ENCODE measurements at regions not wholly inside any gene's neighbourhood (a gene's known extent, or its start where the extent isn't known, plus 50 kb on each side); places are given as distances from the start of the nearest gene placed in this dataset.
"Not testable (repeated sequence)": the region's sequence is repeated elsewhere in the genome, so short reads cannot be mapped to it uniquely, and the experiment has no call there.

DNA sequence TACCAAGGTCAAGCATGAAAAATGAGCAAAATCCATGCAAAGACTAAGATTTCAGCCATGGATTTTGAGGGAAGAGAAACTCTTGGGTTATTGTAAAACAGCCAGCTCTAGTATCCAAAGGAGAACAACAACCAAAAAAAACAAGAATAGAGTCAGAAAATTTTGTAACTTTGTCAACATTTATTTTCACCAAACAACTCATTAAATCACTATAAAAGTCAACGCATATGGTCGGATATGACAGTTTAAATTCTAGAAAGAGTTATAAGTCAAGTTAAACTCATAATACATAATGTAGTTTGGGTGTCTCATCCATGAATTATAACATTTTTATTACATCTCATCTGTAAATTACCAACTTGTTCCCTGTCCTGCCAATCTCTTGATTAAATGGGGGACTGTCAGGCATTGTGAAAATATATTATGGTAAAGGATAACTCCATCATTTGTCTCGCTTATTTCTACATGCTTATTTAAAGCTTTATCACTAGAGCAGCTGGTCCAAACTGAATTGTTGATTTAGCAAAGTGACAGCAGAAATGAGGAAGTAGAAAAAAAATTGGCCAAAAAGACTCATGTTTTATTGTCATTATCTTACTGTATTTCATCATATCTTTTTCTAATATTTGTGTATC lies 224.8 kb upstream of the NOCT start:
- no peak for DNase-seq

DNA sequence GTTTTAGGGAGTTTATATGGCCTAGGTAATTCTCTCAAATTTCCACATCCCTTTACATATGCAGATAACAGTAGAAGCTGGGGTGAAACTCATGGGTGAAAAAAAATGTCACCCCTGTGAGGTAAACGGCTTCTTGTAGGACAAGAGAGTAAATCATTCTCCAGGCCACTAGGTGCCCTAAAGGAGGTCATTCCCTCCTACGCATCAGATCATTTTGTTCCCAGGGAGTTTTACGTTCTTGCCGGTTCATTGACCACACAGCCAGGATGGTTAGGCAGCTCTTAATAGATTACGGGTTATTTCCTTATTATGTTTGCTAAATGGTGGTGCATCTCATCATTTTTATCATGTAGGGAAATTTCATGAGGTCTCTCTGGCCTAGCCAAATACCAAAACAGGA lies 225.8 kb upstream of the NOCT start:
- no peak for DNase-seq

DNA sequence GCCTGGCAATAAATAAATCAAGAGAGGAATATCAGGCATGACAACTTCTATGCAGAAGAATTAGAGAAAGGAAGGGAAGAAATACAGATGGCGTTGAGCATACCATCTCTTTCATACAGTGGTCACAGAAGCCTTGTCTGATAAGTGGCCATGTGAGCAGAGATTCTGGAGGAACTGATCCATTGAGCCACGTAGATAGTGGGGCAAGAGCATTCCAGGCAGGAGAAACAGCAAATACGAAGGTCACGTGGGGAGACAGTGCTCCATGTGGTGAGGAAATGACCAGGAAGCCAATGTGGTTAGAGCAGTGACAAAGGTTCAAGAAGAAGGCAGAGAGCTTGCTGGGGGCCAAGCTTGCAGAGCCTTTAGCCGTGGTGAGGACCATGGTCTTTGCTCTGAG lies 226.7 kb upstream of the NOCT start:
- no peak for DNase-seq

DNA sequence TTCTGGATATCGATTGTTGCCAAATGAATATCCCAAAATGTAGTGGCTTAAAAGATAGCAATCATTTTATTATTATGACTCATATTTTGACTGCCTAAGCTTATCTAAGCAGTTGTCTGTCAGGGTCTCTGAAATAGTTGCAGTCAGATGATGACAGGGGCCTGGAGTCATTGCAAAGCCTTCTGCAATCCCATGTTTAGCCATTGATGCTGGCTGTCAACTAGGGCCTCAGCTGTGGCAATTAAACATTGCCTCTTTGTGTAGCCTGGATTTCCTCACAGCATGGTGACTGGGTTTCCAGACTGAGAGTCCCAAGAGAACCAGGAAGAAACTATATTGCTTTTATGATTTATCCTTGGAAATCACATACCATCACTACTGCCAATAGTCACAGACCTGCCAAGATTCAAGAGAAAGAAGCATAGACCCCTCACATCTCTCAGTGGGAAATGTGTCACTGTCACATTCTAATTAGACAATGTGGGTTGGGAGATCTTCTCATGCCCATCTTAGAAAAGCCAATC lies 227.3 kb upstream of the NOCT start:
- no peak for DNase-seq

DNA sequence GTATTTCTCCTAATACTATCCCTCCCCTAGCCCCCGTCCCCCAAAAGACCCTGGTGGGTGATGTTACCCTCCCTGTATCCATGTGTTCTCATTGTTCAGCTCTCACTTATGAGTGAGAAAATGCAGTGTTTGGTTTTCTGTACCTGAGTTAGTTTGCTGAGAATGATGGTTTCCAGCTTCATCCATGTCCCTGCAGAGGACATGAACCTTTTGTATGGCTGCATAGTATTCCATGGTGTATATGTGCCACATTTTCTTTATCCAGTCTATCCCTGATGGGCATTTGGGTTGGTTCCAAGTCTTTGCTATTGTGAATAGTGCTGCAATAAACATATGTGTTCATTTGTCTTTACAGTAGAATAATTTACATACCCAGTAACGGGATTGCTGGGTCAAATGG lies 235.8 kb upstream of the NOCT start:
- not testable (repeated sequence) for DNase-seq

DNA sequence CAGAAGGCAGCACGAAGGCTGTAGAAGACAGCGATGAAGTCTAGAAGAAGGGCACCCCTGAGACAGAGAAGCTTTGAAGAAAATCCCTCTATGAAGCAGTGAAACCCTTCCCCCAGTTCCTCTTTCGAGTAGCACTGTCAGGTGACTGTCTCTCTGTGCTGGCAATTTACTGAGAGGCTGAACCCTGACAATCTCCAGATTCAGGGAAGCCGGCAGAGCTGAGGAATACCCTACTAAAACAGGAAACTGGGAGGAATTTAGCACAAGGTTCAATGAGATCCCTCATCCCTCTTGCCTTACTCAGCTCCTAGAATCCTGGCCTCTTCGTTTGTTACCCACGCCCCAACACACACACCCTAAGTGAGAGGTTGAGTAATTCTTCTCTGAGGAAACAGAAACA lies 239.7 kb upstream of the NOCT start:
- DNase-seq = no peak

DNA sequence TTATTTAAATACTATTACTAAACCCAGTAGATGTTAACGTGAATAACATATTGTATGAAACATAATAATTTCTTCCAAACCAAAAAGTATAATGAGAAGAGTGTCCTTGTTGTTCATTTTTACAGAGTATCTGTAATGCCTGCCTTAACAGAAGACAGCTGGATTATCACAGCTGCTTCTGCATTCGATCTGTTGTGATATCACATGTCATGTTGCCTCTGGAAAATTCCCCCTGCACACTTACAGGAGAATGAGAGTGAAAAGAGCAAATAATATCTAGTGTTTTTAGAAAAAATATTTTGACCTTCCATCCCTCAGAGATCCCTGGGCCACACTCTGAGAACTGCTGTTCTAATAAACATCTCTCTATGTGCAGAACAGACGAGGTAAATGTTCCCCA lies 240.1 kb upstream of the NOCT start:
- no peak for DNase-seq

DNA sequence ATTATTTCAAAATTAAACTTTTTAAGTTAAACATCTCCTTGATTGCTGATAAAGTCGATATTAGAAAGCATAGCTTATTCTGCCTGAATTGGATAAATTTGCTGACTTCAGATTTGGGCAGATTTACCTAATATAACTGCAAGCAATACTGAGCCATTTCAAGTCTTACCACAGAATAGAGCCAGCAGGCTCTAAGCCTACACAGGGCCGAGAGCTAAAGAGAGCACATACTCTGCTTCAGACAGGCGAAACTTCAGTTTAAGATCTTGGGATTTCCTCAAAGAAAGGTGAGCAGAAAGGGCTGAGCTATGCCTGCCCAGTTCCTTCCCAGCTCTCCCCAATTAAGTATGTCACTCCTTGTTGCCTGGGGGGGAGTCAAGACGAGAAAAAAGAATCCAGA lies 240.6 kb upstream of the NOCT start:
- no peak for DNase-seq

DNA sequence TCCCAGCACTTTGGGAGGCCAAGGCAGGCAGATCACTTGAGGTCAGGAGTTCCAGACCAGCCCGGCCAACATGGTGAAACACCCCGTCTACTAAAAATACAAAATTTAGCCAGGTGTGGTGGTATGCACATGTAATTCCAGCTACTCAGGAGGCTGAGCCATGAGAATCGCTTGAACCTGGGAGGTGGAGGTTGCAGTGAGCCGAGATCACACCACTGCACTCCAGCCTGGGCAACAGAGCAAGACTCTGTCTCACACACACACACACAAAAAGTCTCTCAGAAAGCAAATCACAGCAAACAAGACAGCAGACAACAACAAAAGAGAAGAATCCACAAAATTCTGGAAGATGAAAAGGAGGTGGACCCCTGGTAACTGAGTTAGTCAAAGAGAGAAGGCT lies 241.5 kb upstream of the NOCT start:
- DNase-seq = not testable (repeated sequence)

DNA sequence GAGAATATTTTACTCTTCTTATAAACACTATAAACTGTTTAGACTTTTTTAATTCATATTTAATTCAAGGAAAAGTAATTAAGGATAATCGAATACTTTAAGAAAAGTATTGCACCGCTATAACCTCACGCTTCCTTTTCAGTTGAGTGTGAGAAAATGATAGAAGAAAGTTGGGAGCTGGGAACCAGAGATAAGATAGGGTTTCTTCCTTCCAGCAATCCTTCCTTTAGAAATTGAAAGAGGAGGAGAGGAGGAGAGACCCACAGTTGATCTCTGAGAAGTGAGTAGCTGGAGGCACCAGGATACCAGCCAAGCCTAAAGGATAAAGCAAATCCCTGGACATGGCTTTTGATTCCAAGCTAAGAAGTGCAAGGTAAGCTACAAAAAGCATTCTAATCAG lies 242.3 kb upstream of the NOCT start:
- no peak for DNase-seq

DNA sequence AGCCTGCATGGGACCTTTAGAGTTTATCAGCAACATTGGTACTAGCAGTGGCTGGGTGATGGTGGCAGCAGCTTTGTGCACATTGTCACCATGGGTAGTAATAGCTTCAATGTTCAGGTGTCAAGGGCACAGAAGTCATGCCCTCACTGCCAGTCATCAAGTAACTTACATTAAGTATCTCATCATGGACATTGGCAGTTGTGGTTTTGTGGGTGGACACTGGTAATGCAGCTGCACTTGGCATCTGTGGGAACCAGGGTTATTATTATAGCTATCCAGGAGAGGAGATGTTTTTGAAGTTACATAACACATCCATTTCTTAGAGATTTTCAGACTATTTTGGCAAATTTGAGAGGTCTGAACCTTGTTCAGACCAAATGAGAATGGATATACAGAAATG lies 243.2 kb upstream of the NOCT start:
- no peak for DNase-seq

DNA sequence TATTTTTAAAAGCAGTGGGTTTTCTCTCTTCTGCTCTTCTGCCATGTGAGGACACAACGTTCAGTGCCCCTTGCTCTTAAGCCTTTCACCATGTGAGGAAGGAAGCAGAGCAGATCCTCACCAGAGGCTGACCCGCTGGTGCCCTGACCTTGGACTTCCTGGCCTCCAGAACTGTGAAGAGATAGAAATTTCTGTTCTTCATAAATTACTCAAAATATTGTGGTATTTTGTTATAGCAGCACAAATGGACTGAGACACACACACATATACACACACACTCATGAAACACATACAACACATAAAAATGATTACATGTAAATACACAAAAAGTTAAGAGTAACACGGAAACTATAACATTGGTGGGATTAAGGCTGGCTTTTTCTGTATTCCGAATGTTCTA lies 244.8 kb upstream of the NOCT start:
- DNase-seq = no peak

DNA sequence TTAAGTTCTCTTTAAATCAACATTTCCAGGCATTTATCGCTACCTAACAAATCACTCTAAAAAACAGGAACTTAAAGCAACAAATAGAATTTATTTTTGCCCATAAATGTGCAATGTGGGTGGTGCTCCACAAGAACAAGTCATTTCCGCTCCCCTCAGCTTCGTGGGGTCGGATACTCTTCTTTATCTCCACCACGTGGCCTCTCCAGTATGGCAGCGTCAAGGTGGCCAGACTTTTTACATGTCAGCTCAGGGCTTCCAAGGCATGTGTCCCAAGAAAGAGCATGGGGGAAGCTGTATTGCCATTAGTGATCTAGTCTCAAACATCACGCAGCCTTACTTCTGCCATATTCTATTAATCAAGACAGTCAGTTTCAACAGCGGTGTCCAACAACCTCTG lies 249.2 kb upstream of the NOCT start:
- no peak for DNase-seq

DNA sequence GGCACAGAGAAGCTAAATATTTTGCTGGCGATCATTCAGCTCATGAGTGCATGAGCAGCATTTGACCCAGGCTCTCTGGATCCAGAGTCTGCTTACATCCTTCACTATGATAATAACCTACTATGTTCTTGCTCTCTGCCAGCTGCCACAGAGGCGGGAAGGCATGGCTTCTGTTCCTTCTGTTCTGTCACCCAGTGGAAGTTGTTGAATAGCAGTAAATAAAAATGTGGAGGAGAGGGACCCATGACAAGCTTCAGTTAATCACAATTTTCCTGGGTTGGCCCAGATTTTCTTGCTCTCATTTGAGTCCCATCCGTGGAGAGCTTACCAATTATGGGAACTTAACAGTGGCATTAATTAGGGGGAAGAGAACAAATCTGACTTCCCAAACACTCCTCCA lies 250.1 kb upstream of the NOCT start:
- DNase-seq = no peak

DNA sequence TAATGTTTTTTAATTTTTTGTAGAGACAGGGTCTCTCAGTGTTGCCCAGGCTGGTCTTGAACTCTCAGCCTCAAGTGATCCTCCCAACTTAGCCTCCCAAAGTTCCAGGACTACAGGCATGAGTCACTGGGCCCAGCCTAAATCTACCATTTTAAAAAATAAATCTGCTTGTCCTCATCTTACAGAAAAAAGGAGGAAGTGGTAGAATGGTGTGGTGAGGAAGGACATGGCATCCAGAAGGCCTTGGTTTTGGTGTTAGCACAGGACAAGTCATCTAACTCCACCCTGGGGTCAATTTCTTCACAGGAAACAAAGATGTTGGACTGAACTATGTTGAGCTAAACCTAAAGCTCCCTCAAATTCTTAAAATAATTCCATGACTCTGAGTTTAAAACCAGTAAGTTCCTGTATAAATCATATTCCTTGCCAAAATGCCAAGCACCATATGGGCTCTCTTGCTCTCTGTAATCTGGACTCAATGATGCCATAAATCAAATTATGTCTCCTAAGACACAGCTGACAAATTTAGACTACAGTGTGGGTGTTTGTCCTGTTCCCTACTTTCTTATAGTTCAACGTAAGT lies 253.9 kb upstream of the NOCT start:
- DNase-seq = no peak

DNA sequence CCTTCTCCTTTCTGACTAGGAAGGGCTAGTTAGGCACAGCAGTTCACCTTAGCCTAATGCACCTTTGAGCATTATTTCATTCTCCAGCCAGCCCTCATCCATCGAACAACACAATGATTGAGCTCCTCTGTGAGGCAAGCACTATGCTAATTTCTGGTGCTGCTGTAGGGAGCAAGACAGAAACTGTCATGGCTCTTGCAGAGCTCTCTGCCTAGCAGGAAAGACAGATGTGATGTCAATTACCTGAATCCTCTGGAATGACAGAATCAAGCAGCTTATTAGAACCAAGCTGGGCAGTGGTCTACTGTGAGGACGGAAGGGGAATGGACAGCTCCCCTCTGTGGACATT lies 256.1 kb upstream of the NOCT start:
- no peak for DNase-seq

DNA sequence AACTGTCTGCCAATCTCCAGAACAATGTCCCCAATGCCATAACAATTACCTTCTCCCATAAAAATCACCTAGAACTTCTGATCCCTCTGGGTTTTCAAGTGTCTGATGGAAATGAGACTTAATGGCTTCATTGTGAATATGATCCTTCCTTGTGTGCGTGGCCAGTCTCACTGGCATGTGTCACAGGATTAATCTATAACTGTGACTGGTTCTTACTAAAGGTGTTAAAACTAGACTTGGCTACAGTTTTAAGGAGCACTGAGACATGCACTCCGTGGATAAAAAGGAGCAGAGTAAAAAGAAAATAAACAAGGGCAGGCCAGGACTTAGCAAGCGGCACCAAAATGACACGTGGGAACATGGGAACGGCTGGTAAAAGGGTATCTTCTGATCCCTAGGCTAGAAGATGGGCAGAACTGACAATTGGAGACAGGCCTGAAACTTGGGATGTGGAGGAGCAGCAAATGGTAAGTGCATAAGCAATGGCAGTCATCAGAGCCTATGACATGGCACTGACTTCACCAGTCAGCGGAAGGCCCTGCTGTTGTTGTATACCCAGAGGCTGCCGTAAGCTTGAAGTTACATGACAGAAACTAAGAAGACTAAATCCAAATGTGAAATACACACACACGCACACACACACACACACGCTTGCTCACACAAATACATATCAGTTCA lies 256.6 kb upstream of the NOCT start:
- DNase-seq = no peak

DNA sequence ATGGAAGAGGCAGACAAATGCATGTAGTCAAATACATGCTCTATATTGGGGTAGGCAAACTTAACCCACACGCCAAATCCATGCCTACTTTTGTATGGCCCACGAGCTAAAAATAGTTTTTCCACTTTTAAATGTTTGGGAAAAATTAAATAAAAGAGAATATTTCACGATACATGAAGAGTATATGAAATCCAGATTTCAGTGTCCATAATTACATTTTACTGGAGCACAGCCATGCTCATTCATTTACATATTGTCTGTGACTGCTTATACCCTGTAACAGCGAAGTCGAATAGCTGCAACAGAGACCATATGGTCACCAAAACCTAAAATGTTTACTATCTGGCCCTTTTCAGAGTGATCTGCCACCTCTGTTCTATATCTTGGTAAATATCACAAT lies 257.4 kb upstream of the NOCT start:
- no peak for DNase-seq

DNA sequence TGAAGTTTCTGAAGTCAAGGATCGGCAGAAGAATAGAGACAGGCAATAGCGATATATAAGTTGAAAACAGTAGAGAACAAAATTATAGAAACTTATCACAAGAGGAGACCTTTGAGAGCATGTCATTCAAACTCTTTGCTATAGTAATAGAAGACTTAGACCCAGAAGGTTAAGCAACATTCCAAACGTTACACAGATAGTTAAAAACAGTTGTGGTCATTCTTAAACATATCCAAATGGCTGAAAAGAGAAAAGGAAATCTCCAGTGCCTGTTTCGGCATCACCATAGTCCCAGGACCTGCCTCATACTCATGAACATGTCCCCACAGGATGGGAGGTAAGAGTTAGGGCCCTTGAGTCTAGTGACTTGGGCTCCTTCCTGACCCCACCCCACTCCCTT lies 258.1 kb upstream of the NOCT start:
- DNase-seq = no peak

DNA sequence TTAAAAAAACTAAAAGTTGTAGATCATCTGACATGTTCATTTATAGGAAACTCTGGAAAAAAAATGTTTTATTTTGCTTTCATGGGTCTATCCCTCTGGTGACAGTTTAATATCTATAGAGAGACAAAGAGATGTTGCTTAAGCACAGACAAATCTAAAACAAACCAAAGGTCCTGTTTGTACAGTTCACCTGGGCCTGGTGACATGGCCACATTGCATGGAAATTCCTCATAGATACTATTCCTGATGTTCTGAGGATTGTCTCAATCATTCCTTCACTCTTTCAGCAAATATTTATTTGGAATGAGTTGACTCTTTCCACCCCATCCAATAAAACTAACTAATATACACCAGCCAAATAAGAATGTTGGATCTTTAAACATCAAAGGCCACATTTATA lies 259.1 kb upstream of the NOCT start:
- DNase-seq = no peak

DNA sequence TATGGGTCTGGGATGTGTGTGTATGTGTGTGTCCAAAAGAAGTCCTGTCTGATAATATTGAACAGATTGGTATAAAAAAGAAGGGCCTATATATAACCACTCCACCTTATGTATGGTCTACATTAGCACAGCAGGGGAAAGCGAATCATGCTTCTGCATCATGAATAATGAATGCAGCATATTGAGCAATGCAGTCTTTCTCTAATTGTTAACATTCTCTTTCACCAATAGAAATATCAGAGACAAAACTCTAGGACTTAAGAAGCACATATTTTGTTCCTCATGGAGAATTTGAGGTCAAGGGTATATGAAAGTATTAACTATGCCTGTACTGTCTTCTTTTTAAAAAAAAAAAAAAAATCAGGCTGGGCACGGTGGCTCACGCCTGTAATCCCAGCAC lies 264.3 kb upstream of the NOCT start:
- no peak for DNase-seq

DNA sequence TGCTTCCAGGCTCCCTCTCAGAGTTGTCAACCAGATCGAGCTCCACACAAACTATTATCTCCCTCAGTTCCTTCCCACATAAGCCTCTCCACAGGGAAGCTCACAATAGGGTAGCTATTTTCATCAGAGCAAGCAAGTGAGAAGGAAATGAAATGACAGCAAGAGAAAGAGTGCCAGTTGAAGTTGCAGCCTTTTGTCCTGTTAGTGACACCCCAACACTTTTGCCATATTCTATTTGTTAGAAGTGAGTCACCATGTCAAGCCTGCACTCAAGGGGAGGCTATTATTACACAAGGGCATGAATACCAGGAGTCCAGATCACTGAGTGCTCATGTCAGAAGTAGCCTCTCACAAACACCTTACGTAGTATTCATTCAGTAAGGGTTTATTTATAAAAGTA lies 266.3 kb upstream of the NOCT start:
- no peak for DNase-seq

DNA sequence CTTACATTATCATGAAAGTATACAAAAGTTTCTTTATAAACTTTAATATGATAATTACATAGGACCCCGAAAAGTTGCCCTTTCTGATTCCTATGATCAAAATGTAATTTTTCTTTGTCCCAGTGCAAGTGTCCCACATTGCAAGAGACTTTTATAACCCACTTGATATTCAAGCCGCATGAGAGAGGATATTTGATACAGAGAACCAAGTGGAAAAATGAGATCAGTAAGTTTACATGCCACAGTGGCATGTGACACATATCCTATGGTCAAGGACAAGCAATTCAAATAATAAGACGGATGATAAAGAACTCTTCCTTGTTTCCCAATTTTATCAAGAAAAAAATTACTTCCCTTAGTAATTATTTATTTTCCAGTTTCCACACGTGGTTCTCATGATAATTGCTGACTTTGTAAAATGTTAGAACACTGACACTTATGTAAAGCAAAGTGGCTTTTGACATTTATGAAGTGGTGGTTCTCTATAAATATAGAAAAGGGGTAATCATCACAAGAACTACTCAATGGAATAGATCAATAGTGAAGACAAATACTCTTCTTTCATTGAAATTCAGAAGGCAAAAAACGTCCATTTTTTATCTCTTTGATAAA lies 273.7 kb upstream of the NOCT start:
- DNase-seq = no peak
